HL-60 (cell line): ENCODE measurements at regions not wholly inside any gene's neighbourhood (a gene's known extent, or its start where the extent isn't known, plus 50 kb on each side); places are given as distances from the start of the nearest gene placed in this dataset.

ENCODE experiments used
- DNase-seq, 2 experiments: peaks; one replicate each; pipeline ENCODE4 v3.0.0-alpha.2; 2010 to 2020; ENCODE audit warnings: low read depth in 1 of 2, low spot score in 1 of 2
- H3K27ac ChIP-seq: fragments of 250-450 bp; sonication (Bioruptor Pico); replicated peaks from 2 replicates; pipeline ENCODE4 v1.5.1; 2020; ENCODE audit warnings: mild to moderate bottlenecking, moderate library complexity
- H3K27me3 ChIP-seq: fragments of 250-450 bp; sonication (Bioruptor Pico); 2 replicates; pipeline ENCODE4 v1.5.1; 2021; ENCODE audit warnings: mild to moderate bottlenecking, moderate library complexity; ENCODE audit not compliant: insufficient read depth, poor library complexity, severe bottlenecking
- H3K4me3 ChIP-seq: replicated peaks from 2 replicates; pipeline ENCODE4 v1.5.1; 2011; ENCODE audit warnings: mild to moderate bottlenecking, control low read depth, low read length; ENCODE audit not compliant: insufficient read depth
- CTCF ChIP-seq: IDR thresholded peaks from one replicate; pipeline ENCODE4 v1.5.1; 2011; ENCODE audit warnings: low read length, control low read depth, inconsistent platforms; ENCODE audit not compliant: insufficient read depth
- GABPA ChIP-seq: IDR thresholded peaks from 2 replicates; pipeline ENCODE4 v1.6.1; 2012; ENCODE audit warnings: low read depth
- POLR2AphosphoS5 ChIP-seq: IDR thresholded peaks from 2 replicates; pipeline ENCODE4 v1.6.1; 2012; ENCODE audit warnings: low read depth
- REST ChIP-seq: IDR thresholded peaks from 2 replicates; pipeline ENCODE4 v1.6.1; 2012; ENCODE audit warnings: low read depth; ENCODE audit not compliant: insufficient replicate concordance
- SPI1 ChIP-seq: IDR thresholded peaks from 2 replicates; pipeline ENCODE4 v1.6.1; 2012; ENCODE audit warnings: low read depth, mild to moderate bottlenecking, borderline replicate concordance

GRCh38 chr5:136809382-136809781, 444.0 kb upstream of the TRPC7 start:
- TF ChIP-seq POLR2AphosphoS5 (no peak), SPI1 (no peak), REST (no peak), GABPA (no peak), CTCF (no peak)
- no peaks in the 10 kb centered on the region for H3K27me3 ChIP-seq
- no peak overlapping the region for H3K27ac ChIP-seq
- DNase-seq = no peak
- H3K4me3 ChIP-seq = no peak overlapping the region

- Histone ChIP-seq H3K27me3 (no peaks in the 10 kb centered on the region), H3K4me3 (no peak overlapping the region), H3K27ac (no peak overlapping the region)
- no peak for TF ChIP-seq POLR2AphosphoS5
- no peak for TF ChIP-seq CTCF
- no peak for TF ChIP-seq GABPA
- no peak for TF ChIP-seq REST
- TF ChIP-seq SPI1 = no peak
- no peak for DNase-seq
Measured at GRCh38 chr5:136808756-136809155, 443.4 kb upstream of the TRPC7 start.

GRCh38 chr5:136805466-136805865, 440.1 kb upstream of the TRPC7 start:
- TF ChIP-seq GABPA = no peak
- no peak for TF ChIP-seq CTCF
- Histone ChIP-seq H3K4me3 (no peak overlapping the region), H3K27ac (no peak overlapping the region), H3K27me3 (no peaks in the 10 kb centered on the region)
- no peak for DNase-seq

- Histone ChIP-seq H3K4me3 (no peak overlapping the region), H3K27ac (no peak overlapping the region), H3K27me3 (no peaks in the 10 kb centered on the region)
- no peak for DNase-seq
- TF ChIP-seq POLR2AphosphoS5 = no peak
- no peak for TF ChIP-seq REST
- no peak for TF ChIP-seq SPI1
- no peak for TF ChIP-seq GABPA
- TF ChIP-seq CTCF = no peak
Measured at GRCh38 chr5:136802383-136802782, 437.0 kb upstream of the TRPC7 start.
